Ishikawa (cell line): ENCODE measurements at regions not wholly inside any gene's neighbourhood (a gene's known extent, or its start where the extent isn't known, plus 50 kb on each side); places are given as distances from the start of the nearest gene placed in this dataset.

Experiments
- CEBPB ChIP-seq: IDR thresholded peaks from 2 replicates; pipeline ENCODE4 v1.6.1; 2012
- CREB1 ChIP-seq: IDR thresholded peaks from 2 replicates; pipeline ENCODE4 v1.6.1; 2012; ENCODE audit warnings: low read depth
- EGR1 ChIP-seq: IDR thresholded peaks from 2 replicates; pipeline ENCODE4 v1.6.1; 2012
- EP300 ChIP-seq: IDR thresholded peaks from 2 replicates; pipeline ENCODE4 v1.6.1; 2012; ENCODE audit warnings: borderline replicate concordance
- FOXM1 ChIP-seq: IDR thresholded peaks from 2 replicates; pipeline ENCODE4 v1.6.1; 2012; ENCODE audit warnings: low read depth, borderline replicate concordance
- MAX ChIP-seq: IDR thresholded peaks from 2 replicates; pipeline ENCODE4 v1.6.1; 2012
- NFIC ChIP-seq: IDR thresholded peaks from 2 replicates; pipeline ENCODE4 v1.6.1; 2012
- RAD21 ChIP-seq: IDR thresholded peaks from 2 replicates; pipeline ENCODE4 v1.6.1; 2012; ENCODE audit warnings: low read depth
- REST ChIP-seq: IDR thresholded peaks from 2 replicates; pipeline ENCODE4 v1.6.1; 2012; ENCODE audit warnings: low read depth, mild to moderate bottlenecking
- TAF1 ChIP-seq: IDR thresholded peaks from 2 replicates; pipeline ENCODE4 v1.6.1; 2012; ENCODE audit warnings: low read depth, mild to moderate bottlenecking
- TCF12 ChIP-seq: IDR thresholded peaks from 2 replicates; pipeline ENCODE4 v1.6.1; 2012; ENCODE audit warnings: low read depth
- TEAD4 ChIP-seq: IDR thresholded peaks from 2 replicates; pipeline ENCODE4 v1.6.1; 2012
- USF1 ChIP-seq: IDR thresholded peaks from 2 replicates; pipeline ENCODE4 v1.6.1; 2012
- YY1 ChIP-seq: IDR thresholded peaks from 2 replicates; pipeline ENCODE4 v1.6.1; 2012; ENCODE audit warnings: low read depth
- ZBTB7A ChIP-seq: IDR thresholded peaks from 2 replicates; pipeline ENCODE4 v1.6.1; 2012; ENCODE audit warnings: low read depth

DNA sequence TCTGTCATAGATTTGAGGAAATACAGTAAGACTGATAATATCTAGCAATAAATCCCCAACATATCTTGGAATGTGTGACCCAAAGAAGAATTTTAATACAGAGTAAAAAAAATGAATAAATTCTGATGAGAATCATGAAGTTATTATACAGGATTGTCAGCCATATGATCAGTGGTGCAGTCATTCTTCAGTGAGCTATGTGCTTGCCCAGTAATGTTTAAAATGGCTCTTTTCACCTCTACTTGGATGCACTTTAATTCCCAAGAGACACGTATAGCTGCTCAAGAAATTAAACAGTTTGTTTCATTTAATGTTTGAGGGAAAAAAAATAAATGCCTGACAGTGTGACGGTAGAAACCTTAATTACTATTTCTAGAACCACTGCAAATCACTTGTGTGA lies 215.3 kb upstream of the FAM174A start:
- TF ChIP-seq USF1 (no peak), CREB1 (no peak), CEBPB (no peak), EP300 (no peak), EGR1 (no peak), NFIC (no peak)

GRCh38 chr5:100313657-100314056 lies 221.5 kb upstream of the FAM174A start:
- no peak for TF ChIP-seq USF1
- no peak for TF ChIP-seq YY1
- TF ChIP-seq TAF1: no peak

DNA sequence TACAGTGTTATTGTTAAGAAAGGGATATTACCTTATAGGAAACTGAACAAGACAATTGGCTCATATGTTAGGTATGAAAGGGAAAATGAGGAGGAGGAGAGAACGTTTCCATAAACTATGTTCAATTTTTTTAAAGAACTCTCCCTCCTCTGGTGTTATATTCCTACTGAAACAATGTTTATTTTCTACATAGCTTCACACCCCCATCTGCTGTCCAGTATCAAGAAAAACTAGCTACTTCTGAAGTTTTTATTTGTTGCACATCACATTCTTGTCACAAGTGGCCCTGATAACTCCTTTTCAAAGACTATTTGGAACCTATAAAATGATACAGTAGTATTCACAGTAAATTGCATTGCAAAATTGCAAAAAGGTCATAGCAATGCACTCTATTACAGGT lies 223.4 kb upstream of the FAM174A start:
- TF ChIP-seq EGR1 (no peak), YY1 (no peak), RAD21 (no peak), USF1 (no peak), CREB1 (no peak), REST (no peak), FOXM1 (no peak), TEAD4 (no peak), MAX (no peak), ZBTB7A (no peak), NFIC (no peak)

- TF ChIP-seq TEAD4 (no peak), MAX (no peak), TCF12 (no peak), ZBTB7A (no peak), FOXM1 (no peak), RAD21 (no peak), CREB1 (no peak), REST (no peak), YY1 (no peak), TAF1 (no peak), EGR1 (no peak), CEBPB (no peak), EP300 (no peak), USF1 (no peak), NFIC (no peak)
These were observed 229.2 kb upstream of the FAM174A start for GRCh38 chr5:100306000-100306399.

DNA sequence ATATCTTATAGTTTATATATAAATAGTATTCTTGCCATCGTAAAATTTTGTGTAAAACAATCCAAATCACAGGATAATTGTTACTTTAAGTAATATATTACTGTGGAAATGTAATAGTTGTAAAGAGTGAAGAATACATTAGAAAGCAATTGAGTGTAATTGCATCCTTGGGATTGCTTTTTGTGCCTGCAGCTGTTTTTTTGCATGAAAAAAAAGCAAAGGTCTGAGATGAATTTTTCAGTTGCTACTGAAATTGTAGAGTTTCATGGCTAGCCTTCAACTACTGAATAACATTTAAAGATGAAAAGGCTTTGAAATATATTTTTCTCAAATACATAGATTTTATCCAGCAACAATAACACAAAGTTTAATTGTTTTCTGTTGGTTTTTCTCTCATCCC lies 232.0 kb upstream of the FAM174A start:
- no peak for TF ChIP-seq TEAD4
- no peak for TF ChIP-seq EGR1
- TF ChIP-seq TCF12: no peak
- no peak for TF ChIP-seq NFIC
- TF ChIP-seq REST: no peak
- no peak for TF ChIP-seq TAF1
- no peak for TF ChIP-seq YY1
- TF ChIP-seq MAX: no peak
- TF ChIP-seq CEBPB: no peak
- no peak for TF ChIP-seq EP300
- no peak for TF ChIP-seq USF1
- TF ChIP-seq CREB1: no peak
- TF ChIP-seq ZBTB7A: no peak
- TF ChIP-seq FOXM1: no peak
- no peak for TF ChIP-seq RAD21
